ENCODE measurements at regions not wholly inside any gene's neighbourhood (a gene's known extent, or its start where the extent isn't known, plus 50 kb on each side); places are given as distances from the start of the nearest gene placed in this dataset.
"Not testable (repeated sequence)": the region's sequence is repeated elsewhere in the genome, so short reads cannot be mapped to it uniquely, and the experiment has no call there.

DNA sequence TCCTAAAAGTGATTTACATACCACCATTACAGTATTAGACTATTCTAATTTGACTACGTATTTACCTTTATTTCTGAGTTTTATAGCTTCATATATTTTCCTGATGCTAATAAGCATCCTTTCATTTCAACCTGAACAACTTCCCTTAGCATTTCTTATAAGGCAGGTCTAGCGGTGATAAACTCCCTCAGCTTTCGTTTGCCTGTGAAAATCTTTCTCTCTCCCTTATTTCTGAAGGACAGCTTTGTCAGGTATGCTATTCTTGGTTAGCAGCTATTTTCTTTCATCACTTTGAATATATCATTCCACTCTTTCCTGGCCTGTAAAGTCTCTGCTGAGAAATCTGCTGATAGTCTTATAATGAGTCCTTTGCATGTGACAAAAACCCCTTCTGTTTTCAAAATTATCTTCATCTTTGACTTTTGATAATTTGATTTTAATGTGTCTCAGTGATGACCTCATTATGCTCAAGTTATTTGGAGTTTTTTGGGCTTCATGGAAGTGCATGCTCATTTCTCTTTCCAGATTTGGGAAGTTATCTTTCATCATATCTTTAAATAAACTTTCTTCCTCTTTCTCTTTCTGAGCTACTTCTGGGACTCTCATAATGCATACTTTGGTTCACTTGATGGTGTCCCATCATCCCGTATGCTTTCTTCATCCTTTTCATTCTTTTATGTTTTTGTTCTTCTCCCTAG, 285.4 kb upstream of the PMFBP1 start:
- WGBS, result 92% methylated on average over 4 of the region's 4 CpGs
- H3K4me3 ChIP-seq, result no peak overlapping the region
- no peak overlapping the region for H3K27ac ChIP-seq (replicated peaks in 1 of 4)
- no peak for DNase-seq (ENCODE audit: extremely low spot score)
- intact Hi-C loops (cut with DNase I), result loop anchor here (10.0 kb wide), 1 partner anchor 63 kb away; no protein-coding TSS in a partner anchor
- no peaks in the 10 kb centered on the region for H3K36me3 ChIP-seq
- peaks cover 0 to 25% (median 8%) of the 10 kb centered on the region in 4 donors for H3K9me3 ChIP-seq
- H3K27me3 ChIP-seq, result no peaks in the 10 kb centered on the region
- H3K4me1 ChIP-seq, result no peaks in the 10 kb centered on the region
- TF ChIP-seq POLR2A (IDR thresholded peaks at IDR 0.05; ENCODE audit: low read depth), result no peak

DNA sequence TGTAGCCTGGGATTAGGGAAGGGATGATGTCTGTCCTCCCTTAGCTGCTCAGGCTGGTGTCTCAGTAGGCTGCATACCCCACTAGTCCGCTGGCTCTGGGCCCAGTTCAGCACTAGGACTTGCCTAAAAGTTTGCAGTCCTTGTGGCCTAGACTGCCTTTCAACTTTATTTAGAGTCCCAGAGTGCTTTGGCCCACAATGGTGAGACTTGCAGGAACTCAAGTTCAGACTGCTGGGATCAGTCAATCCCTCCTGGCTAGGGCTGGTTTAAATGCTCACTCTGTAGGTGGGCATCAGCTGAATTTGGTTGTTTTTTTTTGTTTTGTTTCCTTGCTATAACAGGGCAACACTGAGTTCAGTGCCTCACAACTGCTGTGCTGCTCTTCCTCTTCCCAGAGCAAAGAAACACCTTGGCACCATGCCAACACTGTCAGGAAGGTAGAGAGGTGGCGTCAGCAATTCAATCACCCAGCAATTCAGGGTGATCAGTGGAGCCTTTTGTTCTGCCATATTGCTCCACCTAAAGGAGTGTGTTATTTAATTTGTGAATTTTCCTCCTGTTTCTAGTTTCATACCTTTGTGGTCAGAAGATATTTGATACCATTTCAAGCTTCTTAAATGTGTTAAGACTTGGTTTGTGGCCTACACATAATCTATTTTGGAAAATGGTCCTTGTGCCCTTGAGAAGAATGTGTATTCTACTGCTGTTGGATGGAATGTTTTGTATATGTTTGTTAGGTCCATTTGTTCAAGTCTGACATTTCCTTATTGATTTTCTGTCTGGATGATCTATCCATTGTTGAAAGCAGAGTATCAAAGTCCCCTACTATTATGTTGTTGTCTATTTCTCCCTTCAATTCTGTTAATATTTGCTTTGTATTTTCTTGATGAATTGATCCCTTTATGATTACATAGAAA, 284.0 kb upstream of the PMFBP1 start:
- intact Hi-C loops (cut with DNase I), result loop anchor here (10.0 kb wide), 1 partner anchor 61 kb away; no protein-coding TSS in a partner anchor
- WGBS, result 73% methylated on average over 1 of the region's 2 CpGs

DNA sequence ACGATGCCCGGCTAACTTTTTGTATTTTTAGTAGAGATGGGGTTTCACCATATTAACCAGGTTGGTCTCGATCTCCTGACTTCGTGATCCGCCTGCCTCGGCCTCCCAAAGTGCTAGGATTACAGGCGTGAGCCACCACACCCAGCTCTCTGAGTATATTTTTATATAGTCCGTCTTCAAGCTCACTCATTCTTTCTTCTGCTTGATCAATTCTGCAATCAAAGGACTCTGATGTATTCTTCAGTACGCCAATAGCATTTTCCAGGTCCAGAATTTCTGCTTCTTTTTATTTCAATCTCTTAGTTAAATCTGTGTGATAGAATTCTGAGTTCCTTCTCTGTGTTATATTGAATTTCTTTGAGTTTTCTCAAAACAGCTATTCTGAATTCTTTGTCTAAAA, 281.9 kb upstream of the PMFBP1 start:
- H3K9me3 ChIP-seq, result peaks cover 0 to 25% (median 11%) of the 10 kb centered on the region in 4 donors
- not testable (repeated sequence) for H3K4me1 ChIP-seq
- intact Hi-C loops (cut with DNase I), result loop anchor here (10.0 kb wide), 1 partner anchor 59 kb away; no protein-coding TSS in a partner anchor

More for the DNA sequence above, 284.0 kb upstream of the PMFBP1 start:
- no peak for DNase-seq (ENCODE audit: extremely low spot score)
- Histone ChIP-seq H3K36me3 (no peaks in the 10 kb centered on the region), H3K9me3 (peaks cover 0 to 25% (median 11%) of the 10 kb centered on the region in 4 donors), H3K4me3 (no peak overlapping the region), H3K4me1 (no peaks in the 10 kb centered on the region), H3K27ac (replicated peaks in 1 of 4) (no peak overlapping the region), H3K27me3 (no peaks in the 10 kb centered on the region)
- no peak for TF ChIP-seq POLR2AphosphoS5 (IDR thresholded peaks at IDR 0.05)
- no peak for TF ChIP-seq POLR2A (IDR thresholded peaks at IDR 0.05; ENCODE audit: low read depth)
- TF ChIP-seq CTCF (IDR thresholded peaks at IDR 0.05), result no peak
- TF ChIP-seq EP300 (IDR thresholded peaks at IDR 0.05), result no peak

DNA sequence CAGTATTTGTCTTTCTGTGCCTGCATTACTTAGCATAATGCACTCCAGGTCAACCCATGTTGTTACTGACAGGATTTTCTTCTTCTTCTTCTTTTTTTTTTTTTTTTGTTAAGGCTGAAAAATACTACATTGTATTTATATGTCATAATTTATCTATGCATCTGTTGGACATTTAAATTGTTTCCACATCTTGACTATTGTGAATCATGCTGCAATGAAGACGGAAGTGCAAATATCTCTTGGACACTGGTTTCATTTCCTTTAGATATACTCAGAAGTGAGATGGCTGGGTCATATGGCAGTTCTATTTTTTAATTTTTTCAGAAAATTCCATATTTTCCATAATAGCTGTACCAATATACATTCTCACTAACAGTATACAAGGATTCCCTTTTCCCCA, 272.7 kb upstream of the PMFBP1 start:
- 90% methylated on average over 1 of the region's 1 CpG for WGBS

More for the DNA sequence above, 281.9 kb upstream of the PMFBP1 start:
- not testable (repeated sequence) for H3K4me3 ChIP-seq; H3K36me3 ChIP-seq; DNase-seq (ENCODE audit: extremely low spot score); H3K27me3 ChIP-seq; H3K27ac ChIP-seq (replicated peaks in 1 of 4)
- WGBS, result 99% methylated on average over 9 of the region's 9 CpGs

GRCh38 chr16:72443809-72444208, 271.9 kb upstream of the PMFBP1 start:
- H3K4me1 ChIP-seq, result no peaks in the 10 kb centered on the region
- intact Hi-C loops (cut with DNase I), result no loop called here
- H3K9me3 ChIP-seq, result peaks cover 0 to 9% (median 0%) of the 10 kb centered on the region in 4 donors
- no peaks in the 10 kb centered on the region for H3K36me3 ChIP-seq
- TF ChIP-seq EP300 (IDR thresholded peaks at IDR 0.05) (no peak), CTCF (IDR thresholded peaks at IDR 0.05) (no peak), POLR2AphosphoS5 (IDR thresholded peaks at IDR 0.05) (no peak), POLR2A (IDR thresholded peaks at IDR 0.05; ENCODE audit: low read depth) (no peak)
- no peak overlapping the region for H3K4me3 ChIP-seq
- 64% methylated on average over 1 of the region's 1 CpG for WGBS
- H3K27me3 ChIP-seq, result no peaks in the 10 kb centered on the region
- H3K27ac ChIP-seq (replicated peaks in 1 of 4), result no peak overlapping the region
- DNase-seq (ENCODE audit: extremely low spot score), result no peak

More for the DNA sequence above, 272.7 kb upstream of the PMFBP1 start:
- H3K4me1 ChIP-seq, result no peaks in the 10 kb centered on the region
- H3K36me3 ChIP-seq, result no peaks in the 10 kb centered on the region
- DNase-seq (ENCODE audit: extremely low spot score), result no peak
- H3K27me3 ChIP-seq, result no peaks in the 10 kb centered on the region
- no peak overlapping the region for H3K4me3 ChIP-seq
- no peak overlapping the region for H3K27ac ChIP-seq (replicated peaks in 1 of 4)
- TF ChIP-seq CTCF (IDR thresholded peaks at IDR 0.05) (no peak), EP300 (IDR thresholded peaks at IDR 0.05) (no peak), POLR2AphosphoS5 (IDR thresholded peaks at IDR 0.05) (no peak), POLR2A (IDR thresholded peaks at IDR 0.05; ENCODE audit: low read depth) (no peak)
- intact Hi-C loops (cut with DNase I), result no loop called here
- H3K9me3 ChIP-seq, result peaks cover 0 to 9% (median 0%) of the 10 kb centered on the region in 4 donors

All from esophagus muscularis mucosa (tissue), 4 donors.